ENCODE measurements at regions not wholly inside any gene's neighbourhood (a gene's known extent, or its start where the extent isn't known, plus 50 kb on each side); places are given as distances from the start of the nearest gene placed in this dataset.

GRCh38 chr1:38312753-38313152 is 266.2 kb upstream of the POU3F1 start:
- Histone ChIP-seq H3K9me3 (no peaks in the 10 kb centered on the region), H3K36me3 (ENCODE audit: insufficient read depth in 1 of 2, low read depth in 1 of 2) (no peaks in the 10 kb centered on the region), H3K27ac (no peak overlapping the region), H3K27me3 (ENCODE audit: insufficient read depth in 3 of 3, low read length in 2 of 3) (peaks cover 0 to 14% (median 9%) of the 10 kb centered on the region in 3 donors), H3K4me1 (no peaks in the 10 kb centered on the region), H3K4me3 (no peak overlapping the region)
- ATAC-seq (no peak), DNase-seq (no peak)
- intact Hi-C loops (cut with DNase I), result no loop called here
- no peak for TF ChIP-seq CTCF (IDR thresholded peaks at IDR 0.05)
- WGBS, 3 donors, result 88 to 91% (median 88%) methylated on average over 2 of the region's 2 CpGs

- H3K4me3 ChIP-seq, result no peak overlapping the region
- no peaks in the 10 kb centered on the region for H3K36me3 ChIP-seq (ENCODE audit: insufficient read depth in 1 of 2, low read depth in 1 of 2)
- TF ChIP-seq CTCF (IDR thresholded peaks at IDR 0.05), result no peak
- ATAC-seq (no peak), DNase-seq (no peak)
- H3K9me3 ChIP-seq, result no peaks in the 10 kb centered on the region
- peaks cover 0 to 15% (median 9%) of the 10 kb centered on the region in 3 donors for H3K27me3 ChIP-seq (ENCODE audit: insufficient read depth in 3 of 3, low read length in 2 of 3)
- H3K4me1 ChIP-seq, result no peaks in the 10 kb centered on the region
- no peak overlapping the region for H3K27ac ChIP-seq
- WGBS, 3 donors, result 22 to 35% (median 22%) methylated on average over 1 of the region's 1 CpG
- intact Hi-C loops (cut with DNase I), result no loop called here
These were observed 263.5 kb upstream of the POU3F1 start for GRCh38 chr1:38310079-38310478.

DNA sequence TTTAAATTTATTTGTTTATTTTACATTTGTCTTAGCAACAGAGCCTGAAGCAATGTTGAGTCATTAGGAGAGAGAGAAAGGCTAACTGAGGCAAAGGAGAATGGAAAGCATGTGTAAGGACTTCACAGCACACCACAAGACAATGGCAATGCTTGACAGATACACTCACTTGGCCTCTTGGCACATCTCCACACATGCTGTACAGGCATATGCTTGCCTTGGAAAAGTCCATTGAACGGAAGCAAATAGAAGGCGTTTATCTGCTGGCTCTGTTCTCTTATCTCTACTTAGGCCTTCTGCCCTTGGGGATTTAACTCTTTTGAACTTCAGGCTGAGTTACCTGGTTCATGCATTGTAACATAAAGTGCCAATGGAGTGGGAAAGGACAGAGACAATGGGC is 262.2 kb upstream of the POU3F1 start:
- no peak overlapping the region for H3K4me3 ChIP-seq
- peaks cover 0 to 20% (median 9%) of the 10 kb centered on the region in 3 donors for H3K27me3 ChIP-seq (ENCODE audit: insufficient read depth in 3 of 3, low read length in 2 of 3)
- intact Hi-C loops (cut with DNase I), result no loop called here
- DNase-seq, result no peak
- TF ChIP-seq CTCF (IDR thresholded peaks at IDR 0.05), result no peak
- H3K9me3 ChIP-seq, result no peaks in the 10 kb centered on the region
- H3K4me1 ChIP-seq, result no peaks in the 10 kb centered on the region
- no peaks in the 10 kb centered on the region for H3K36me3 ChIP-seq (ENCODE audit: insufficient read depth in 1 of 2, low read depth in 1 of 2)
- ATAC-seq, result no peak
- H3K27ac ChIP-seq, result no peak overlapping the region
- 72 to 80% (median 80%) methylated on average over 2 of the region's 2 CpGs for WGBS, 3 donors

- 94 to 100% (median 95%) methylated on average over 1 of the region's 1 CpG for WGBS, 3 donors
- Histone ChIP-seq H3K27me3 (ENCODE audit: insufficient read depth in 3 of 3, low read length in 2 of 3) (peaks cover 0 to 15% (median 0%) of the 10 kb centered on the region in 3 donors), H3K36me3 (ENCODE audit: insufficient read depth in 1 of 2, low read depth in 1 of 2) (no peaks in the 10 kb centered on the region)
These were observed 259.1 kb upstream of the POU3F1 start for GRCh38 chr1:38305666-38306065.

More at GRCh38 chr1:38305666-38306065, 259.1 kb upstream of the POU3F1 start:
- DNase-seq (no peak), ATAC-seq (no peak)
- intact Hi-C loops (cut with DNase I), result no loop called here
- H3K9me3 ChIP-seq, result no peaks in the 10 kb centered on the region
- no peaks in the 10 kb centered on the region for H3K4me1 ChIP-seq
- H3K27ac ChIP-seq, result no peak overlapping the region
- no peak for TF ChIP-seq CTCF (IDR thresholded peaks at IDR 0.05)
- no peak overlapping the region for H3K4me3 ChIP-seq

Measured in psoas muscle (tissue), 7 donors.